HEK293 (cell line): ENCODE measurements at regions not wholly inside any gene's neighbourhood (a gene's known extent, or its start where the extent isn't known, plus 50 kb on each side); places are given as distances from the start of the nearest gene placed in this dataset.

Experiments used
- CTCF ChIA-PET: fragments of 350-600 bp; formaldehyde crosslinking; extraction: SDS; loops from one replicate; lab custom pipeline; 2021; ENCODE audit warnings: antibody characterized with exemption; lab: Yijun Ruan, JAX
- POLR2A ChIA-PET: fragments of 300-600 bp; formaldehyde crosslinking; extraction: SDS; loops from one replicate; lab custom pipeline; 2020; ENCODE audit warnings: antibody characterized with exemption, inconsistent platforms; lab: Yijun Ruan, JAX
- H3K27ac ChIP-seq: fragments of 200-500 bp; sonication (Bioruptor generic); 2 replicates; pipeline ENCODE4 v1.5.1; 2014; ENCODE audit warnings: low read depth, low read length, control low read depth, inconsistent platforms; ENCODE audit errors: extremely low read depth
- H3K36me3 ChIP-seq, 2 experiments: fragments of 200-500 bp in 1 of 2; sonication (Bioruptor generic) in 1 of 2; 1 replicate in 1 of 2; 2 replicates in 1 of 2; pipeline ENCODE4 v1.5.1; 2014 to 2017; ENCODE audit warnings: inconsistent platforms in 2 of 2, low read length in 2 of 2; ENCODE audit not compliant: control insufficient read depth in 2 of 2, insufficient read depth in 1 of 2
- H3K4me1 ChIP-seq: fragments of 200-500 bp; sonication (Bioruptor generic); 2 replicates; pipeline ENCODE4 v1.5.1; 2014; ENCODE audit warnings: mild to moderate bottlenecking, low read length, inconsistent platforms; ENCODE audit not compliant: control insufficient read depth, insufficient read depth
- H3K4me3 ChIP-seq: 2 replicates; pipeline ENCODE4 v1.5.1; 2011; ENCODE audit warnings: low read depth, mild to moderate bottlenecking, control low read depth, low read length, moderate library complexity
- H3K9me3 ChIP-seq: fragments of 200-500 bp; sonication (Bioruptor generic); 2 replicates; pipeline ENCODE4 v1.5.1; 2014; ENCODE audit warnings: low read depth, low read length, inconsistent platforms; ENCODE audit not compliant: control insufficient read depth, insufficient read depth
- GLI4 ChIP-seq: fragments of 450-650 bp; formaldehyde crosslinking; IDR thresholded peaks from 2 replicates; pipeline ENCODE4 v1.5.1; 2016; ENCODE audit warnings: missing biosample characterization, missing genetic modification characterization
- HOXC10 ChIP-seq: sonication (generic); formaldehyde crosslinking; IDR thresholded peaks from 2 replicates; pipeline ENCODE4 v1.8.1; 2023; ENCODE audit warnings: mild to moderate bottlenecking, missing genetic modification reagents
- SETDB1 ChIP-seq: IDR thresholded peaks from one replicate; pipeline ENCODE4 v1.6.1; 2017; ENCODE audit warnings: mild to moderate bottlenecking, low read length, moderate library complexity, mixed read lengths; ENCODE audit not compliant: insufficient read length
- TRIM28 ChIP-seq: IDR thresholded peaks from 2 replicates; pipeline ENCODE4 v1.6.1; 2011; ENCODE audit warnings: low read length, control low read depth, borderline replicate concordance
- ZBTB21 ChIP-seq: fragments of 450-650 bp; formaldehyde crosslinking; IDR thresholded peaks from 2 replicates; pipeline ENCODE4 v1.5.1; 2017; ENCODE audit warnings: missing biosample characterization, missing genetic modification characterization
- ZEB2 ChIP-seq: fragments of 450-650 bp; formaldehyde crosslinking; IDR thresholded peaks from 2 replicates; pipeline ENCODE4 v1.5.1; 2016; ENCODE audit warnings: missing biosample characterization, missing genetic modification characterization
- ZNF138 ChIP-seq: fragments of 450-650 bp; formaldehyde crosslinking; IDR thresholded peaks from 2 replicates; pipeline ENCODE4 v1.5.1; 2016; ENCODE audit warnings: missing biosample characterization, missing genetic modification characterization, borderline replicate concordance
- ZNF211 ChIP-seq: fragments of 450-650 bp; formaldehyde crosslinking; IDR thresholded peaks from 2 replicates; pipeline ENCODE4 v1.5.1; 2016; ENCODE audit warnings: low read depth, missing biosample characterization, missing genetic modification characterization
- ZNF292 ChIP-seq: fragments of 450-650 bp; formaldehyde crosslinking; IDR thresholded peaks from 2 replicates; pipeline ENCODE4 v1.5.1; 2016; ENCODE audit warnings: low read depth, missing biosample characterization, missing genetic modification characterization, borderline replicate concordance
- ZNF37A ChIP-seq: fragments of 450-650 bp; IDR thresholded peaks from 2 replicates; pipeline ENCODE4 v1.5.1; 2018; ENCODE audit warnings: missing biosample characterization, missing genetic modification characterization
- ZNF571 ChIP-seq: fragments of 450-650 bp; formaldehyde crosslinking; IDR thresholded peaks from 2 replicates; pipeline ENCODE4 v1.5.0; 2017; ENCODE audit warnings: missing biosample characterization, missing genetic modification characterization
- ZNF585B ChIP-seq: fragments of 450-650 bp; formaldehyde crosslinking; IDR thresholded peaks from 2 replicates; pipeline ENCODE4 v1.5.1; 2016; ENCODE audit warnings: missing biosample characterization, missing genetic modification characterization
- ZNF621 ChIP-seq: fragments of 450-650 bp; formaldehyde crosslinking; IDR thresholded peaks from 2 replicates; pipeline ENCODE4 v1.5.1; 2017; ENCODE audit warnings: missing biosample characterization, missing genetic modification characterization
- ZNF624 ChIP-seq: fragments of 450-650 bp; formaldehyde crosslinking; IDR thresholded peaks from 2 replicates; pipeline ENCODE4 v1.5.1; 2017; ENCODE audit warnings: missing biosample characterization, missing genetic modification characterization
- ZNF629 ChIP-seq: fragments of 450-650 bp; formaldehyde crosslinking; IDR thresholded peaks from 2 replicates; pipeline ENCODE4 v1.5.1; 2017; ENCODE audit warnings: missing biosample characterization, missing genetic modification characterization
- ZSCAN30 ChIP-seq: fragments of 450-650 bp; IDR thresholded peaks from 2 replicates; pipeline ENCODE4 v1.5.1; 2018; ENCODE audit warnings: missing biosample characterization, mild to moderate bottlenecking, missing genetic modification characterization, moderate library complexity
- TF ChIP-seq, protein P1 (sequence below): fragments of 450-650 bp; formaldehyde crosslinking; IDR thresholded peaks from 2 replicates; pipeline ENCODE4 v1.5.1; 2016; ENCODE audit warnings: missing biosample characterization, missing genetic modification characterization
- TF ChIP-seq, protein P2 (sequence below): fragments of 450-650 bp; formaldehyde crosslinking; IDR thresholded peaks from 2 replicates; pipeline ENCODE4 v1.5.1; 2016; ENCODE audit warnings: missing biosample characterization, missing genetic modification characterization, low read depth
- TF ChIP-seq, protein P3 (sequence below): fragments of 450-650 bp; formaldehyde crosslinking; optimal IDR thresholded peaks from 2 replicates; pipeline ENCODE3; 2016; ENCODE audit warnings: missing biosample characterization, mild to moderate bottlenecking, missing genetic modification characterization

DNA sequence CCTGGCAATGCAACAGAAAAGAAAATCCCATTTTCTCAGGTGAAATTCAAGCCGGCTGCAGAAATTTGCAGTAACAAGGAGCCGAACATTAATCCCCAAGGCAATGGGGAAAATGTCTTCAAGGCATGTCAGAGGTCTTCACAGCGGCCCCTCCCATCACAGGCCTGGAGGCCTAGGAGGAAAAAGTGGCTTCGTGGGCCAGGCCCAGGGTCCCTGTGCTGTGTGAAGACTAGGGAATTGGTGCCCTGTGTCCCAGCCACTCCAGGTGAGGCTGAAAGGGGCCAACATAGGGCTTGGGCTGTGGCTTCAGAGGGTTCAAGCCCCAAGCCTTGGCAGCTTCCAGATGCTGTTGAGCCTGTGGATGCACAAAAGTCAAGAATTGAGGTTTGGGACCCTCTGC lies 111.7 kb downstream of the CD24 start:
- no peak overlapping the region for H3K27ac ChIP-seq
- no peaks in the 10 kb centered on the region for H3K36me3 ChIP-seq
- H3K9me3 ChIP-seq: no peaks in the 10 kb centered on the region
- ChIA-PET CTCF (no interaction called here), POLR2A (no interaction called here)
- H3K4me3 ChIP-seq: no peak overlapping the region
- no peaks in the 10 kb centered on the region for H3K4me1 ChIP-seq
- no peak for TF ChIP-seq ZNF211 (tag by site-specific recombination)
- peak; percentile 86 for TF ChIP-seq ZNF585B (tag by site-specific recombination)

- Histone ChIP-seq H3K27ac (no peak overlapping the region), H3K4me3 (no peak overlapping the region), H3K36me3 (no peaks in the 10 kb centered on the region), H3K4me1 (no peaks in the 10 kb centered on the region), H3K9me3 (no peaks in the 10 kb centered on the region)
- ChIA-PET CTCF (interaction anchor here (0.5 to 1.0 kb wide), 4 partner anchors 118 to 1037 kb away, joined by 3 to 5 read pairs (median 3); no protein-coding TSS in a partner anchor), POLR2A (no interaction called here)
- peak; percentile 94 for TF ChIP-seq SETDB1
- TF ChIP-seq ZNF138 (tag by site-specific recombination): no peak
- TF ChIP-seq ZNF37A (tag by site-specific recombination): no peak
- TF ChIP-seq TRIM28: no peak
Measured at GRCh38 chr6:106860940-106861339, 113.6 kb downstream of the CD24 start.

- Histone ChIP-seq H3K4me3 (no peak overlapping the region), H3K9me3 (no peaks in the 10 kb centered on the region), H3K36me3 (no peaks in the 10 kb centered on the region), H3K4me1 (no peaks in the 10 kb centered on the region), H3K27ac (no peak overlapping the region)
- POLR2A ChIA-PET: no interaction called here
- TF ChIP-seq ZNF571 (no peak), ZBTB21 (tag by site-specific recombination) (peak; percentile 20; the same call in 1 of the 2 replicates), ZNF629 (tag by site-specific recombination) (peak; percentile 55; the same call in 1 of the 2 replicates), ZNF624 (tag by site-specific recombination) (no peak)
- TF ChIP-seq, protein P1, sequence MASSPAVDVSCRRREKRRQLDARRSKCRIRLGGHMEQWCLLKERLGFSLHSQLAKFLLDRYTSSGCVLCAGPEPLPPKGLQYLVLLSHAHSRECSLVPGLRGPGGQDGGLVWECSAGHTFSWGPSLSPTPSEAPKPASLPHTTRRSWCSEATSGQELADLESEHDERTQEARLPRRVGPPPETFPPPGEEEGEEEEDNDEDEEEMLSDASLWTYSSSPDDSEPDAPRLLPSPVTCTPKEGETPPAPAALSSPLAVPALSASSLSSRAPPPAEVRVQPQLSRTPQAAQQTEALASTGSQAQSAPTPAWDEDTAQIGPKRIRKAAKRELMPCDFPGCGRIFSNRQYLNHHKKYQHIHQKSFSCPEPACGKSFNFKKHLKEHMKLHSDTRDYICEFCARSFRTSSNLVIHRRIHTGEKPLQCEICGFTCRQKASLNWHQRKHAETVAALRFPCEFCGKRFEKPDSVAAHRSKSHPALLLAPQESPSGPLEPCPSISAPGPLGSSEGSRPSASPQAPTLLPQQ (tag by site-specific recombination): 0 out of 2 replicates have a peak, but pooled peaks have one; percentile 38
- CTCF ChIA-PET: interaction anchor here (0.8 to 1.2 kb wide), 3 partner anchors 12 to 121 kb away, joined by 3 read pairs; no protein-coding TSS in a partner anchor
Measured at GRCh38 chr6:106858653-106859092, 115.9 kb downstream of the CD24 start.

DNA sequence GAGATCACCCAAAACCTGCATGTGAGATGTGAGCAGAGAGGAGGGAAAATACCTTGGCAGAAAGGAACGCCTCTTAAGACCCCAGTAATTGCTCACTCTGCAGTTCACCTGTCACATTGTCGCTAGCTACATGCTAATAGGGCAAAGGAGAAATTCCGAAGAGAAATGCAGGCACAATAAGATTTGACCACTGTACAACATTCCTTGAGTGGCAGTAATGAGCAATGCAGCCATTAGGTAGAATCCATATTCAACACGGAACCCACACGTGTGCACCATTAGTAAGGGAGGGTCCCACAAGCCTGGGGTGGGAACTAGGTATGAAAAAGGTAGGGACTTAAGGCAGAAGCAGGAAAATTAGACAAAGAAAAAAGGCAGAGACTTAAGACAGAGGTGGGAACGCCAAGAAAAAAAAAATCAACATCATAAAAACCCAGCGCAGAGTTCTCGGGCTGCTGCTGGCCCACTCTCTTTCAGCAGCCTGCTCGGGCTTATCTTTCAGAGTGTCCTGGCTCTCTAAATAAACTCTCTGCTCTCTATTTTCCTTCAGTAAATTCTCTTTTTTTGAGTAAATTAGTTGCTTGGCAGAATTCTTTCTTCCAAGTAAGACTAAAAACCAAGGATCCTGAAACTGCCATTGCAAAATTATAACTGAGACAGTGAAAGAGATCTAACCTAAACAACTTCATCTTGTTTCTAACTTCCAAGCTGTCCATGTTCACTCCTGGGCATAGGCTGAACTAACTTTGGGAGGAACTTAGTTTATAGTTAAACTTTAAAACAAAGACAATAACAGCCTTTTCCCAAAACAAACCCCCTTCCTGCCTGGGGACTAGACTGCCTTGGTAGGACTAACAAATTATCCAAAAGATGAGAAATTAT lies 116.5 kb downstream of the CD24 start:
- CTCF ChIA-PET: interaction anchor here (0.8 to 1.1 kb wide), 2 partner anchors 13 to 43 kb away, joined by 3 read pairs; no protein-coding TSS in a partner anchor
- POLR2A ChIA-PET: no interaction called here
- Histone ChIP-seq H3K36me3 (no peaks in the 10 kb centered on the region), H3K4me3 (no peak overlapping the region), H3K9me3 (no peaks in the 10 kb centered on the region), H3K4me1 (no peaks in the 10 kb centered on the region), H3K27ac (no peak overlapping the region)
- TF ChIP-seq GLI4 (tag by site-specific recombination) (no peak), HOXC10 (CRISPR knock-in tag) (no peak), ZNF292 (tag by site-specific recombination) (no peak), ZSCAN30 (tag by site-specific recombination) (no peak), ZNF621 (no peak), ZEB2 (tag by site-specific recombination) (no peak)
- TF ChIP-seq, protein P2, sequence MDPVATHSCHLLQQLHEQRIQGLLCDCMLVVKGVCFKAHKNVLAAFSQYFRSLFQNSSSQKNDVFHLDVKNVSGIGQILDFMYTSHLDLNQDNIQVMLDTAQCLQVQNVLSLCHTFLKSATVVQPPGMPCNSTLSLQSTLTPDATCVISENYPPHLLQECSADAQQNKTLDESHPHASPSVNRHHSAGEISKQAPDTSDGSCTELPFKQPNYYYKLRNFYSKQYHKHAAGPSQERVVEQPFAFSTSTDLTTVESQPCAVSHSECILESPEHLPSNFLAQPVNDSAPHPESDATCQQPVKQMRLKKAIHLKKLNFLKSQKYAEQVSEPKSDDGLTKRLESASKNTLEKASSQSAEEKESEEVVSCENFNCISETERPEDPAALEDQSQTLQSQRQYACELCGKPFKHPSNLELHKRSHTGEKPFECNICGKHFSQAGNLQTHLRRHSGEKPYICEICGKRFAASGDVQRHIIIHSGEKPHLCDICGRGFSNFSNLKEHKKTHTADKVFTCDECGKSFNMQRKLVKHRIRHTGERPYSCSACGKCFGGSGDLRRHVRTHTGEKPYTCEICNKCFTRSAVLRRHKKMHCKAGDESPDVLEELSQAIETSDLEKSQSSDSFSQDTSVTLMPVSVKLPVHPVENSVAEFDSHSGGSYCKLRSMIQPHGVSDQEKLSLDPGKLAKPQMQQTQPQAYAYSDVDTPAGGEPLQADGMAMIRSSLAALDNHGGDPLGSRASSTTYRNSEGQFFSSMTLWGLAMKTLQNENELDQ (tag by site-specific recombination): no peak
- TF ChIP-seq, protein P3, sequence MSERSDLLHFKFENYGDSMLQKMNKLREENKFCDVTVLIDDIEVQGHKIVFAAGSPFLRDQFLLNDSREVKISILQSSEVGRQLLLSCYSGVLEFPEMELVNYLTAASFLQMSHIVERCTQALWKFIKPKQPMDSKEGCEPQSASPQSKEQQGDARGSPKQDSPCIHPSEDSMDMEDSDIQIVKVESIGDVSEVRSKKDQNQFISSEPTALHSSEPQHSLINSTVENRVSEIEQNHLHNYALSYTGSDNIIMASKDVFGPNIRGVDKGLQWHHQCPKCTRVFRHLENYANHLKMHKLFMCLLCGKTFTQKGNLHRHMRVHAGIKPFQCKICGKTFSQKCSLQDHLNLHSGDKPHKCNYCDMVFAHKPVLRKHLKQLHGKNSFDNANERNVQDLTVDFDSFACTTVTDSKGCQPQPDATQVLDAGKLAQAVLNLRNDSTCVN (tag by site-specific recombination): no peak
